NCI-H146 treated with DMSO at 0.1 percent for 48 hours (cell line): ENCODE measurements at regions not wholly inside any gene's neighbourhood (a gene's known extent, or its start where the extent isn't known, plus 50 kb on each side); places are given as distances from the start of the nearest gene placed in this dataset.
"Not testable (repeated sequence)": the region's sequence is repeated elsewhere in the genome, so short reads cannot be mapped to it uniquely, and the experiment has no call there.

Source experiments
- DNase-seq: peaks from one replicate; lab custom pipeline; 2025; ENCODE audit not compliant: unreplicated experiment; lab: John Stamatoyannopoulos, UW

- DNase-seq = no peak
These were observed 131.6 kb downstream of the DISP1 start for GRCh38 chr1:222946436-222946835.

- no peak for DNase-seq
These were observed 133.2 kb downstream of the DISP1 start for GRCh38 chr1:222948079-222948478.

GRCh38 chr1:222950892-222951291 is 136.1 kb downstream of the DISP1 start:
- DNase-seq = no peak

- DNase-seq = no peak
These were observed 138.7 kb downstream of the DISP1 start for GRCh38 chr1:222953585-222953984.

GRCh38 chr1:222955964-222956363 is 141.1 kb downstream of the DISP1 start:
- no peak for DNase-seq

- no peak for DNase-seq
These were observed 141.8 kb downstream of the DISP1 start for GRCh38 chr1:222956601-222957000.

- DNase-seq = no peak
These were observed 152.8 kb downstream of the DISP1 start for GRCh38 chr1:222967466-222968240.

- no peak for DNase-seq
These were observed 155.2 kb downstream of the DISP1 start for GRCh38 chr1:222970040-222970439.

- DNase-seq = no peak
These were observed 155.9 kb downstream of the DISP1 start for GRCh38 chr1:222970711-222971110.

GRCh38 chr1:222971146-222971545 is 156.3 kb downstream of the DISP1 start:
- DNase-seq = no peak

GRCh38 chr1:222973561-222973960 is 158.7 kb downstream of the DISP1 start:
- no peak for DNase-seq

GRCh38 chr1:222974496-222974895 is 159.7 kb downstream of the DISP1 start:
- no peak for DNase-seq

- DNase-seq = no peak
These were observed 160.8 kb downstream of the DISP1 start for GRCh38 chr1:222975472-222976122.

- DNase-seq = no peak
These were observed 161.6 kb downstream of the DISP1 start for GRCh38 chr1:222976453-222976852.

GRCh38 chr1:222977294-222977693 is 162.5 kb downstream of the DISP1 start:
- not testable (repeated sequence) for DNase-seq

- no peak for DNase-seq
These were observed 163.5 kb downstream of the TLR5 start for GRCh38 chr1:222979561-222979960.

- DNase-seq = no peak
These were observed 155.4 kb downstream of the TLR5 start for GRCh38 chr1:222987674-222988076.

GRCh38 chr1:222989443-222989842 is 153.6 kb downstream of the TLR5 start:
- no peak for DNase-seq

GRCh38 chr1:222991177-222991576 is 151.9 kb downstream of the TLR5 start:
- no peak for DNase-seq

- DNase-seq = no peak
These were observed 151.1 kb downstream of the TLR5 start for GRCh38 chr1:222991908-222992307.

- DNase-seq = no peak
These were observed 148.4 kb downstream of the TLR5 start for GRCh38 chr1:222994511-222995235.

GRCh38 chr1:222995236-222995580 is 147.8 kb downstream of the TLR5 start:
- no peak for DNase-seq
